OCI-M1 (cell line): ENCODE measurements at regions not wholly inside any gene's neighbourhood (a gene's known extent, or its start where the extent isn't known, plus 50 kb on each side); places are given as distances from the start of the nearest gene placed in this dataset.
"Not testable (repeated sequence)": the region's sequence is repeated elsewhere in the genome, so short reads cannot be mapped to it uniquely, and the experiment has no call there.

Experiments used
- DNase-seq: peaks from one replicate; lab custom pipeline; 2025; lab: John Stamatoyannopoulos, UW

GRCh38 chr5:120817044-120817985 is 353.2 kb downstream of the PRR16 start:
- DNase-seq: peak; percentile 1

GRCh38 chr5:120818128-120818527 is 354.0 kb downstream of the PRR16 start:
- no peak for DNase-seq

- DNase-seq: no peak
Observed at GRCh38 chr5:120823328-120823727, 359.2 kb downstream of the PRR16 start.

- DNase-seq: not testable (repeated sequence)
Observed at GRCh38 chr5:120831646-120832045, 367.5 kb downstream of the PRR16 start.

GRCh38 chr5:120841830-120842229 is 377.7 kb downstream of the PRR16 start:
- DNase-seq: no peak

GRCh38 chr5:120843390-120843980 is 379.4 kb downstream of the PRR16 start:
- DNase-seq: no peak

GRCh38 chr5:120848883-120849282 is 384.8 kb downstream of the PRR16 start:
- no peak for DNase-seq

- no peak for DNase-seq
Observed at GRCh38 chr5:120852222-120852860, 388.2 kb downstream of the PRR16 start.

GRCh38 chr5:120866997-120867396 is 402.9 kb downstream of the PRR16 start:
- DNase-seq: no peak

GRCh38 chr5:120869831-120870230 is 405.7 kb downstream of the PRR16 start:
- DNase-seq: no peak

- DNase-seq: no peak
Observed at GRCh38 chr5:120872297-120872696, 408.2 kb downstream of the PRR16 start.

- no peak for DNase-seq
Observed at GRCh38 chr5:120873083-120873482, 409.0 kb downstream of the PRR16 start.

GRCh38 chr5:120874081-120874862 is 410.2 kb downstream of the PRR16 start:
- no peak for DNase-seq

- no peak for DNase-seq
Observed at GRCh38 chr5:120882038-120882775, 418.1 kb downstream of the PRR16 start.

GRCh38 chr5:120886351-120886860 is 422.3 kb downstream of the PRR16 start:
- DNase-seq: no peak

GRCh38 chr5:120895660-120896059 is 431.6 kb downstream of the PRR16 start:
- DNase-seq: no peak

GRCh38 chr5:120901199-120901598 is 437.1 kb downstream of the PRR16 start:
- DNase-seq: peak; percentile 9

- no peak for DNase-seq
Observed at GRCh38 chr5:120907953-120908352, 443.9 kb downstream of the PRR16 start.

- DNase-seq: no peak
Observed at GRCh38 chr5:120910629-120911028, 446.5 kb downstream of the PRR16 start.

- no peak for DNase-seq
Observed at GRCh38 chr5:120913396-120913795, 449.3 kb downstream of the PRR16 start.

- DNase-seq: no peak
Observed at GRCh38 chr5:120917214-120917758, 453.2 kb downstream of the PRR16 start.
